GM21526 (cell line): ENCODE measurements at regions not wholly inside any gene's neighbourhood (a gene's known extent, or its start where the extent isn't known, plus 50 kb on each side); places are given as distances from the start of the nearest gene placed in this dataset.

Experiments
- ATAC-seq: cut with Tn5 transposase; IDR thresholded peaks from one replicate; pipeline ENCODE4 v1.9.1; 2021; ENCODE audit warnings: moderate library complexity; ENCODE audit not compliant: unreplicated experiment, low FRiP score

DNA sequence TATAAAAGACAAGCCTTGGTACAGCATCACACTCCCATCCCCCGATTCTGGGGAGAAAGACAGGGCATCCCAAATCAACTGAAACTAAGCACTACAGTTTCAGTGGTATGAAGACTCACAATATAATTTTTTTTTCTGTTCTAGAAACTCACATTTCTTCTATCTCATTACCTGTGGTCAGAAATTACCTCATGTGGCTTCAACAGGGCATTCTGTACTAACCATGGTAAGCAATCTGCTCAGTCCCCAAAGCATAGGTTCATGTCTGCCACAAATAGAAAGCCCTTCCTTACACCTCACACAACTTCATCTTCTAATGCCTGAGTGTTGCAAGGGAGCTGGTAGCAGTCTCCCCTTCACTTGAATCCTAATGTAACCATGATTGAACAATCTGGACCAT, 147.4 kb upstream of the POU2AF2 start:
- no peak for ATAC-seq

DNA sequence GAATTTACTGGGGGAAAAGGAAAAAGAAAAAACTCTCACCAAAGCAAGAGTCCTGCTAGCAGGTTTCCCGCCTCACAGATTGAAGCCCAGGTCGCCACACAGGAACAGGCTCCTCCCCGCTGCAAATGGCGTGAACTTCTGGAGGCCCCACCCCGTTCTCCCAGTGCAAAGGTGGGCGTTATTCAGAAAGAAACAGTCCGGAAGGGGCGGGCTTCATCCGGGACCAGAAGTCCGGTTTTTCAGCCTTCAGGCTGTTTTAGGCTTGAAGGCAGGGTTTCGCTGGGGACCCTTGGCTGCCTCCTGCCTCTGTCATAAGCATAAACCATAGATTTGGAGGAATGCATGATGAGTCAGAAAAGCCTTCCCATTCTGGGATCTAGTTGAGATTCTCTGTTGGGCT, 148.3 kb upstream of the POU2AF2 start:
- ATAC-seq = no peak

DNA sequence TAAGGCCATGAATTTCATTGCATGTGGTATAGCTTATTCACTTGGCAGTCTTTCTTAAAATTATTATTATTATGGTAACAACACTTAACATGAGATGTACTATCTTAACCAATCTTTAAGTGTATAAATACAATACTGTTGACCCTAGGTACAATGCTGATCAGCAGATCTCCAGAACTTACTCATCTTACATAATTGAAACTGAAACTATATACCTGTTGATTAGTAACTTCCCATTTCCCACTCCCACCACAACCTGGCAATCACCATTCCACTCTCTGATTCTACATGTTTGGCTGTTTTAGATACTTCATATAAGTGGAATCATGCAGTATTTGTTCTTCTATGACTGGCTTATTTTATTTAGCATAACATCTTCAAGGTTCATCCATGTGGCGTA, 150.2 kb upstream of the POU2AF2 start:
- ATAC-seq = no peak

DNA sequence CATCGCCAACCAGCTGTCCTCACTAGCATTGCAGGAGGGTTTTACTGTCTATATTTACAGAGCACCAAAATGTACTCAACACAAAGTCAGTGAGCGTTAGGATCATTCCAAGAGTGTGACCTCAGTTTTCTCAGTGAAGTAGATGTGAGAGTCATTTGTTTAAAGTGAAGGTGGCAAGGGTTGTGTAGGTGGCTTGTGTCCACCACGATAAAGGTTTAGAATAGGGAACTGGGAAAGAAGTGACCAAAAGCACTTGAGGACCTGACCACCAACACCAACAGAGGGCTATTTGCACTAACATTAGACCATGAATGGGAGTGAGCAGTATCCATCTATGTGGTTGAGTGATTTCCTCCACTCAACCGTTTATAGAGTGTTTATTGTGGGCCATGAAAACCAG, 152.5 kb upstream of the POU2AF2 start:
- no peak for ATAC-seq

DNA sequence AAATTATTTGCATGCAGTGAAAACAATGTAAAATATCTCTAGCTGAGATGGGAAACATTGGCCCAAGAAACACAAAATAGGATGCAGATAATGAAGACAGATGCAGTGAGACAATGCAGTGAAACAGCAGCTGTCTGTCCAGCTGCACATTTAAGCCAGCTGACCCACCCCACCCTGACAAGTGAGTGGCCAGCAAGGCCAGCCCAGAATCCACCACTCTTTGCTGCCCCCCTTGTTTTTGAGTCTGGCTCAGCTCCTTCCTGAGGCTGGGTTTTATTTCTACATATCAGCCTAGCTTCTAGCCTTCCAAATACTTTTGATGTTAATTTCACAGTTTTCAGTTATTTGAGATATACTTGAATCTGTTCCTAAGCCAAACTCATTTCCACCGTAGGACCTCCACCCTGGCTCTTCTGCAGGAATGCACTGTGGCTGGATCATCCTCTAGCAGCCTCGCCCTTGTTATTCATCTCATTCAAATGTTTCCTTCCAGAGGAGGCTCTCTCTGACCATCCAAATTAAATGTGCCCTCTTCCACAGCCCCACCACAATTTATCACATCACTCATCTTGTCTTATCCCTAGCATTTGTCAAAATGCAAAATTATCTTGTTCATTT, 154.1 kb upstream of the POU2AF2 start:
- no peak for ATAC-seq

DNA sequence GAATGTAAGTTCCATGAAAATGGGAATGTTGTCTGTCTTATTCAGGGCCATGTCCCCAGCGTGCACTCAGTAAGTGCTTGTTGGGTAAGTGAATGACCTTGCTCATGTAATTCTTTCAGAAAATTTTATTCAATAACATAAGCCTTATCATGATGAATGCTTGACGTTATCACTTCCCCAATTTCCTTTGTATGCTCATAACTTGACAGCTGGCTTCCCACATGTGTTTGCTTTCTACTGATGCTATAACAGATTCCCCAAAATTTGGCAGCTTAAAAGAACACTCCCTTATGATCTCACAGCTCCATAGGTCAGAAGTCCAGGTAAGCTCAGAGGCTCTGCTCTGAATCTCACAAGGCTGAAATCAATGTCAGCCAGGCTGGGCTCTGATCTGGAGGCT, 155.8 kb upstream of the POU2AF2 start:
- ATAC-seq = no peak

DNA sequence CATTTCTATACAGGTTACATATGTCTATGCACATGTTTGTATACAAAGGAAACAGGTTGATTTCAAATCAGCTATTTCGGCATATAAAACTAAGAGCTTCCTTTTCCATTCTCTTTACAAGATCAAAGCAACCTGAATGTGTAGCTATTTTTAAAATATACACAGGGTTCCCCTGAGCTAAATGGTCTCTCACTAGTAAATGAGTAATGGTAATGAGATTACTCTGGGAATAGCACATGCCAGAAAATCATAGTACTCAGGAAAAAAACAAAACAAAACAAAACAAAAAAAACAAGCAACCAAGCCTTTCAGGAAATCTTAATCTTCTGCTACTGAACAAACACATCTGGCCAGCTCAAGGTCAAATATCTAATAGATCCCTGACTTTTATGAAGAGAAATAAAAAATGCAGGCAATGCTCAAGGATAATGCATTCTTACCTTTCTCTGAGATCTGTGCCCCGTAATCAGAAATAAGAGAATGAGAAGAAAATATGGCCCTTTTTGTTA, 156.6 kb upstream of the POU2AF2 start:
- ATAC-seq = no peak

DNA sequence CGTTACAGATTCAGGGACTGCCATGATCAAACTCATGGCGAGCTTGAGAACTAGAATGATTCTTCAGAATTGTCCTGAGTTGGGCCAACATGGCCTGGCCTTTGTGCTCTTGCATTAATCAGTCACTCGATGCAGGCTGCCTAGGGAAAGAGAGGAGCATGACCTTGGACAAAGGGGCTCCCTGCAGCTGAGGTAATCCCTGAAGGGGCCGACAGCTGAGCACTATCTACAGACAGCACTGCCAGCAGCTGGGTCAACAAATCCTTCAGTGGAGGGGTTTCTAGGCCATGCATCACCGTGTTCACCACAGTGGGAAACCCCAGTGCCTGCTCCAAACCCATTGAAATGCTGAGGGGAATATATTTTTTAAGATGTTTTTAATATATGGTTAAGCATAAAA, 159.5 kb upstream of the POU2AF2 start:
- ATAC-seq = no peak

DNA sequence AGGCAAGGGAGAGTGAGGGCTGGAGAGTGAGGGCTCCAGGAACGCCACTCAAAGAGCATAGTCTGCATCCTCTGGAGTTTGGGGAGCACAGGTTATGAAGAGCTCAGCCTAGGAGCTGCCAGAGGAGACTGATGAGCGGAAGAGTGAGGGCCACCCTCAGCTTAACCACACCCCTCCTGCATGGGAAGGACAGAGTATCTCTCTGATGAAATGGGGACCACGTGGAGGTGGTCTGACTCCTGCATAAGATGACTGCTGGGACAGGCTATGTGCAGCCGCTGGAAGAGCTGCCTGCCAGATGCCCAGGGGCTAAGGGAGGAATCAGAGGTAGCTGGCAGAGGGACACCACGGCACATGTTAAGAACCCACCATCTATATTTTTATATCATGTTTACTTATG, 162.9 kb upstream of the POU2AF2 start:
- no peak for ATAC-seq

DNA sequence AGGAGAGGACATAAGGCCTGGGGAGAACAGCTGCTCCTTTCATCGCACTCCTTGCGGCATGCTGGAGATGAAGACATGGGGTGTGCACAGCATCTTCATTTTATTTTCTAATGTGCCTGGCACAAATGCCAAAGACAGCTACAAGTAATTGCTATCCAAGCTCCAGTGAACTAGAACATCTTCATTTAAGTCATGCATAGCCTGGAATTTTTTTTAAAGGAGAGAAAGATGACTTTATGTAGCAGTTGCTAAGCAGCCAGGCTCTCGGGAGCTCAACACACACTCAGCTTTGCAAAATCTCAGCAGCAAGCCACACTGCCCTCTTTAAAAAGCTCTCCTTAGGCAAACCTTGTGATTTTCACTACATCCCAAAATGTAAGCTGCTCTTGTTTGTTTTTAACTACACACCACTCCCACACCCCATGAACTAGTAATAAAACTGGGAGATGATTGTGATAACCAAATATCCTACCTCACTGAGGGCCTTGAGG, 164.5 kb upstream of the POU2AF2 start:
- ATAC-seq = no peak

DNA sequence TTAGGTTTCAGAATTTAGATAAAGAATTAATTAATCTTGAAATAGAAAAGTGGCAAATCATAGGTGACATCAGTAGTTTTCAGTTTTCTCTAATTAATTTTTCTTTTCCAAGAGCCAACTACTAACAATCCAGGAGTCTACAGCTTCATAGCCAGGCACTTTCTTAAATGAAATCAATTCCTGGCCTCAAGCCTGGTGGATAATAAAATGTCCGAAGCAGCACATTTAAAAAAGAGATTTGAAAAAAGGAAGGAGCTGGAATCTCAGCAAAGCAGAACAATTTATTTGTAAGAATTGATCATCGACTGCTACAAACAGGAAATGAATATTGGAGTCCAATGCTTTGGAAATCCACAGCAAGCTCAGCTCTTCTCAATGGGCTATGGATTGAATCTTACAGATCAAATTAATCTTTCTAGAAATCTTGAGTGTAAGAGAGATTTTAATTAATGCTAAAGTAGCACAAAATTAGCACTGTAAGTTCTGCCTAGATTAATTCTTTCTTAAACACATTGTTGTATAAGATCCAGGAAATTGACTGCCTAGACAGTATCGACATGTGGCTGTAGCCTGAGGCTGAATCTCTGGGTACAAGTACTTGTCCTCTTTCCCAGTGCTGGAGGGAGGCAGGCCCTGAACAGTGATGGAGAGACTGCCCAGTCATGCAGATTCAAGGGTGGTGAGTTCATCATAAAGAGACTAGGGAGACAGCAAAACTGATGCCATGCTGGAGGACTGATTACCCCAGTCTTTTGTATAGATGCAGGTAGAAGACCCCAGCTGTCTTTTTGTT, 167.8 kb upstream of the POU2AF2 start:
- no peak for ATAC-seq

DNA sequence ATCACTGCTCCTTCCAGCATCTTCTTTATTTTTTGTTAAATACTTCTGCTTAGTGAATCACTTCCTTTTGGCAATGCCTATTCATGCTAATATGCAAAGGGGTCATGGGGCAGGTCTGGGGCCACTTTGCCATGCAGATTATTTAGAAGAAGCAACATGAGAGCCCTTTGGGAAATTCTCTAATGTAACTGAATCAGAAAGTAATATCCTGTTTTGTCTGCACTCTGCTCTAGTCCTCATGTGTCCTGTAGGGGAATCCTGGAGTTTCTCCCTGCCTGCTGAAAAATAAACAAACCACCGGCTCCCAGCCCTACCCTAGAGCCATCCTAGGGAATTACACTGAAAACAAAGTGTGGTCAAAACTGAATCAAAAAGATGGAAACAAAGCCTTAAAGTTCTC, 176.5 kb upstream of the POU2AF2 start:
- ATAC-seq = no peak

DNA sequence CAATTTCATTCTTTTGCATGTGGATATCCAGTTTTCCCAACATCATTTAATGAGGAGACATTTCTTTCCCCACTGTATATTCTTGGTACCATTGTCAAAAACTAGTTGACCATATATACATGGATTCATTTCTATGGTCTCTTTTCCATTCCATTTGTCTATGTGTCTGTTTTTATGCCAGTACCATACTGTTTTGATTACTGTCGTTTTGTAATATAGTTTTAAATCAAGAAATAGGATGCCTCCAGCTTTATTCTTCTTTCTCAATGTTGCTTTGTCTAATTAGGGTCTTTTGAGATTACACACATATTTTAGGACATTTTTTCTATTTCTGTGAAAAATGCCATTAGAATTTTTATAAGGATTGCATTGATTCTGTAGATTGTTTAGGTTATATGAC, 177.5 kb upstream of the POU2AF2 start:
- ATAC-seq = no peak

DNA sequence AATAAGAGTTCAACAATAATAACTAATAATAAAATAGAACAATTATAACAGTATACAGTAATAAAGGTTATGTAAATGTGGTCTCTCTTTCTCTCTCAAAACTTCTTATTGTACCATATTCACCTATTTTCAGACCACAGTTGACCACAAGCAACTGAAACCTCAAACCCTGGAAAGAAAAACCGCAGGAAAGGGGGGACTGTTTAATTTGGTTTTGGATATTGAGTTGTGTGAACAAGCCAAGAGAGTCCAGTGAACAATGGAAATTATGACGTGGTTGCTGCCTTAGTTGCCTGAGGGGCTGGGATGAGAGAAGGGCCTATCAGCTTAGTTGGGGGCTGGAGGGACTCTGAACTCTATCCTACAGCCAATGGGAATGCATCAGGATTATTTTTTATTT, 178.7 kb upstream of the POU2AF2 start:
- ATAC-seq = no peak

DNA sequence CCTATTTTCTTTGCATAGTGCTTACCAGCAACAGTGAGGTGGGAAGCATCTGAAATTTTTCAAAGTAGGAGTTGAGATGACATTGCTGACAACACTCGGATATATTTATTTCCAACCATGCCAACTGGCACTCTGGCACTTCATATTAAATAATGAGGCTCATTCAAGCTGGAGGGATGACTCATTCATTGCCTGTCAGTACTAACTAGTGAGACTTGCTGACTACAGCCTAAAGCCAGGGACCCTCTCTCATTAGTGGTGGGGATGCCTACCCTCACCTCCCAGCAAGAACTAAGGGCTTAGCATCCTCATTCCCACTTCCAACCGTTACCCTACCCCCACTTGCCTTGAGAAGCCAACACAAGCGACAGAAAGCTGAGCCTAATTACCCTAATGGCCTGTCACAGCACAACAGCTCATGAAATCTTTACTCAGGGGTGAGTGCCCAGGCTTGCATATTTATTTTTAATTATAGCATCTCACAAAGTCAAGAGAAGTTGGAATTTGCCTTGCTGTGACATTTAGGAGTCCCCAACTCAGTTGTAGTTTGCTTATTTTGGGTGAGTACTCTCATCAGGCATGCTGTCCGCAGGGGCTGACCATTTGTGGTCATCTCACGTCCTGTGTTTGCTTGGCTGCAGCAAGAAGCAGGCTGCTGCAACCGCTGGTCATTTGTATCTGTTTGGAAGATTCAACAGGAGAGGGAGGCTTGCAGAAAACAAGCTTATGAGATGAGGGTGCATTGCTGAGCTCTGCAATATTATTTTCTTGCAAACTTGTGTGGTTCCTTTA, 181.6 kb upstream of the POU2AF2 start:
- no peak for ATAC-seq

DNA sequence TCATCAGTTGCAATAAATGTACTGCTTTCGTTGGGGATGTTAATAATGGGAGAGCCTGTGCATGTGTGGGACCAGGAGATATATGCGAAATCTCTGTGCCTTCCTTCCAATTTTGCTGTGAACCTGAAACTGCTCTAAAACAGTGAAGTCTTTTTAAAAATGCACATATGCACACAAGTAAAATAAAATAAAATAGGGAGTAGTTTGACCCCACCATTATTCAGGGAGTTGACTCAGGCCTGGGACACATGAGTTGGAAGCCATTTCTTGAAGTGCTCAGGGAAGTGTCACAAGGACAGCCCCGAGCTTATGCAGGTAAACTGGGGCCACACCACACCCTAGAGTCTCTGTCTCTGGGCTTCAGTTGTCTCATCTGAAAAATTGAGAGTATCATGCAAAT, 183.1 kb upstream of the POU2AF2 start:
- ATAC-seq = no peak

DNA sequence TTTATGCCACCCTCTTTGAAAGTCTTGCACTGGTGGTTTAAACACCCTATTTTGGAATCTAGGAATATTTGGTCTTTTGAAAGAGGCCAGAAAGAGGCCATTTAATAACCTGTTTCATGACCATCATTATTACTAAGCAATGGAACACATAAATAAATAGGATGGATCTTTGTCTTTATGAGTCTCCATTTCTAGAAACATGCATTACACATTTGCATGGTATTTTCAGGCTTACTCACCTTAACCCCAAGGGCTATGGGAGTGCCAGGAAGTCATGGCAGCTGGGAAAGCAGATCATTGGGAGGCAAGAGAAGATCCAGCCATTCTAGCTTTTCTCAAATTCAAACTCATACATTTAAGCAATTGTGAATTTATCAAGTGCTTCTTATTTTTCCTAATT, 185.8 kb upstream of the POU2AF2 start:
- ATAC-seq = no peak

DNA sequence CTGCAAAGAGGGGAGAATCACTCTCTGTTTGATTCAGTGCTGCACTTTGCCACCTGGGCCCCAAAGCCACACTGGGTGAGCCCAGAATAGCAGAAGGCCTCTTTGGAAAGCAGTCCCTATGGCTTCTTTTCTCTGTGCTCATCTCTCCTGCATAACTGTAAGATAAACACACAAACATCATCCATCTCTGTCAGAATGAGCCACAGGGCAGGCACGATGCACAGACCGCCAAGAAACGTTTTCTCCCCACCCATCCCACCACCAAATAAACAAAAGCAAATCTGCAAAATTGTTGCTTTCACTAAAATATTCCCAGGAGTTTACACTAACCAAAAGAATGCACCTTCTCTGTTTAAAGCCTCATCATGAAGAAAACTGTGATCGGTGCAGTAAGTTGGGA, 196.4 kb upstream of the POU2AF2 start:
- no peak for ATAC-seq

DNA sequence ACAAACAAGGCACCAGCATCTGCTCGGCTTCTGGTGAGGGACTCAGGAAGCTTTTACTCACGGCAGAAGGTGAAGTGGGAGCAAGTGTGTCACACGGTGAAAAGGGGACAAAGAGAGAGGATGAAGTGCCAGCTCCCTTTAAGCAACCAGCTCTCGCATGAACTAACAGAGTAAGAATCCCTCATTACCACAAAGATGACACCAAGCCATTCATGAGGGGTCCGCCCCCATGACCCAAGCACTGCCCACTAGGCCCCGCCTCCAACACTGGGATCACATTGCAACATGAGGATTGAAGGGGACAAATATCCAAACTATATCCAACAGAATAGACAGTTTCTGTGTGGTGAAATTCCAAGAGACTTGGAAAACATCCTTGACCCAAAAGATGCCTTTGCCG, 198.2 kb upstream of the POU2AF2 start:
- ATAC-seq = no peak

DNA sequence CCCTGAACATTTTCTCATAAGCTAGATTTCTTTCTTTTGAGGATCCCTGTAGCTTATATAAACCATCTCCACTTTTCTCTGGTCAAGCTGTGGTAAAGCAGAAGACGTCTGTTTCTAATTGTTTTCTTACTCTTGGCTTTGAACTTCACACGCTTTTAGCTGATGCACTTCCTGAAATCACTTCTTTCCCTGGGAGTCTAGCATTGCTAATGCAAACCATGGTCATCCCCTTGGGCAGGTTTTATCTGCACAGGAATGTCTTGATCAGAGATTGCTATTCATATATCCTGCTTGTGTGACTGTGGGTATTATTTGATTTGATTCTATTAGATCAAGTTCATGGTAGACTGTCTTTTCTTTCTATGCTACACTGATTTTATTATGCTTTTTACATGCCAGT, 199.2 kb upstream of the POU2AF2 start:
- ATAC-seq = no peak

DNA sequence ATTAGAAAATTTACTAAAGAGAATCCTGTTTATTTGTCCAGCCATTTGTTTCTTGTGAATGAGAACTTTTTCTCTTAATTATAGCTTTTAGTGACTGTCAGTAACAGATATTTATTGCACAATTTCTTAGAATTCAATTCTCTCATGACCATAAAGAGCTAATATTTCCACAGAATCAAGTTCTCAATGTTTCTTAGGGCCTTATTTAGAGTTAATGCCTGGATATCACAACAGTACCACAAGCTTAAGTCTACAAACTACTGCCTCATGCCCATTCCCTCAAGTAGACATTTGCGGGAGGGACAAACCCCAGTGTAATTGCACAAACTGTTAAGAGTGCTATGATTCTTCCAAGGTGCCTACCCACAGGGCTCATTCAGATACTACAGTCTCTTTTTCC, 199.7 kb upstream of the POU2AF2 start:
- no peak for ATAC-seq
